GM21717 (cell line): ENCODE measurements at regions not wholly inside any gene's neighbourhood (a gene's known extent, or its start where the extent isn't known, plus 50 kb on each side); places are given as distances from the start of the nearest gene placed in this dataset.
"Not testable (repeated sequence)": the region's sequence is repeated elsewhere in the genome, so short reads cannot be mapped to it uniquely, and the experiment has no call there.

Experiments
- ATAC-seq: cut with Tn5 transposase; IDR thresholded peaks from one replicate; pipeline ENCODE4 v1.9.1; 2021; ENCODE audit warnings: mild to moderate bottlenecking, moderate library complexity; ENCODE audit not compliant: unreplicated experiment

GRCh38 chr9:39559384-39559783 is 203.9 kb downstream of the SPATA31A1 start:
- ATAC-seq: not testable (repeated sequence)

- not testable (repeated sequence) for ATAC-seq
These were observed 211.3 kb downstream of the SPATA31A1 start for GRCh38 chr9:39566782-39567181.

GRCh38 chr9:39567396-39567795 is 211.9 kb downstream of the SPATA31A1 start:
- not testable (repeated sequence) for ATAC-seq

- not testable (repeated sequence) for ATAC-seq
These were observed 213.4 kb downstream of the SPATA31A1 start for GRCh38 chr9:39568900-39569299.

GRCh38 chr9:39573024-39574022 is 217.9 kb downstream of the SPATA31A1 start:
- not testable (repeated sequence) for ATAC-seq

- ATAC-seq: not testable (repeated sequence)
These were observed 223.5 kb downstream of the SPATA31A1 start for GRCh38 chr9:39579000-39579399.

GRCh38 chr9:39581296-39581695 is 225.8 kb downstream of the SPATA31A1 start:
- ATAC-seq: not testable (repeated sequence)

GRCh38 chr9:39582677-39583412 is 227.4 kb downstream of the SPATA31A1 start:
- ATAC-seq: not testable (repeated sequence)

GRCh38 chr9:39583413-39583747 is 227.9 kb downstream of the SPATA31A1 start:
- ATAC-seq: not testable (repeated sequence)

- ATAC-seq: not testable (repeated sequence)
These were observed 229.8 kb downstream of the SPATA31A1 start for GRCh38 chr9:39585233-39585632.

GRCh38 chr9:39587844-39588499 is 232.5 kb downstream of the SPATA31A1 start:
- ATAC-seq: no peak

- no peak for ATAC-seq
These were observed 233.2 kb downstream of the SPATA31A1 start for GRCh38 chr9:39588500-39589137.

- ATAC-seq: not testable (repeated sequence)
These were observed 248.6 kb downstream of the SPATA31A1 start for GRCh38 chr9:39604089-39604488.

GRCh38 chr9:39611449-39612231 is 256.2 kb downstream of the SPATA31A1 start:
- peak; percentile 98 for ATAC-seq

- not testable (repeated sequence) for ATAC-seq
These were observed 261.0 kb downstream of the SPATA31A1 start for GRCh38 chr9:39616480-39616879.

GRCh38 chr9:39624048-39624447 is 268.6 kb downstream of the SPATA31A1 start:
- ATAC-seq: not testable (repeated sequence)

GRCh38 chr9:39632071-39632470 is 276.6 kb downstream of the SPATA31A1 start:
- not testable (repeated sequence) for ATAC-seq

GRCh38 chr9:39649029-39649428 is 293.6 kb downstream of the SPATA31A1 start:
- not testable (repeated sequence) for ATAC-seq

- peak; percentile 72 for ATAC-seq
These were observed 301.6 kb downstream of the SPATA31A1 start for GRCh38 chr9:39656960-39657603.
